ENCODE measurements at regions not wholly inside any gene's neighbourhood (a gene's known extent, or its start where the extent isn't known, plus 50 kb on each side); places are given as distances from the start of the nearest gene placed in this dataset.

GRCh38 chr2:155525199-155525598 lies 807.3 kb downstream of the NR4A2 start:
- TF ChIP-seq, protein P1, sequence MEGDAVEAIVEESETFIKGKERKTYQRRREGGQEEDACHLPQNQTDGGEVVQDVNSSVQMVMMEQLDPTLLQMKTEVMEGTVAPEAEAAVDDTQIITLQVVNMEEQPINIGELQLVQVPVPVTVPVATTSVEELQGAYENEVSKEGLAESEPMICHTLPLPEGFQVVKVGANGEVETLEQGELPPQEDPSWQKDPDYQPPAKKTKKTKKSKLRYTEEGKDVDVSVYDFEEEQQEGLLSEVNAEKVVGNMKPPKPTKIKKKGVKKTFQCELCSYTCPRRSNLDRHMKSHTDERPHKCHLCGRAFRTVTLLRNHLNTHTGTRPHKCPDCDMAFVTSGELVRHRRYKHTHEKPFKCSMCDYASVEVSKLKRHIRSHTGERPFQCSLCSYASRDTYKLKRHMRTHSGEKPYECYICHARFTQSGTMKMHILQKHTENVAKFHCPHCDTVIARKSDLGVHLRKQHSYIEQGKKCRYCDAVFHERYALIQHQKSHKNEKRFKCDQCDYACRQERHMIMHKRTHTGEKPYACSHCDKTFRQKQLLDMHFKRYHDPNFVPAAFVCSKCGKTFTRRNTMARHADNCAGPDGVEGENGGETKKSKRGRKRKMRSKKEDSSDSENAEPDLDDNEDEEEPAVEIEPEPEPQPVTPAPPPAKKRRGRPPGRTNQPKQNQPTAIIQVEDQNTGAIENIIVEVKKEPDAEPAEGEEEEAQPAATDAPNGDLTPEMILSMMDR (IDR thresholded peaks at IDR 0.05) = no peak
- TF ChIP-seq POLR2A (IDR thresholded peaks at IDR 0.05) = no peak
